Suprapubic skin (tissue), 3 donors: ENCODE measurements at regions not wholly inside any gene's neighbourhood (a gene's known extent, or its start where the extent isn't known, plus 50 kb on each side); places are given as distances from the start of the nearest gene placed in this dataset.

ENCODE experiments used
- CTCF ChIP-seq, 2 donors: fragments of 200-600 bp in 1 of 2; fragments of 450-650 bp in 1 of 2; sonication (generic) in 1 of 2; IDR thresholded peaks; one replicate each; pipeline ENCODE4 v1.5.1; 2016 to 2019; ENCODE audit warnings: antibody characterized with exemption in 2 of 2, mild to moderate bottlenecking in 1 of 2, moderate library complexity in 1 of 2
- EP300 ChIP-seq: sonication (generic); formaldehyde crosslinking; IDR thresholded peaks from one replicate; pipeline ENCODE4 v1.6.1; 2017; ENCODE audit warnings: antibody characterized with exemption
- POLR2A ChIP-seq, 2 donors: fragments of 450-650 bp; IDR thresholded peaks; one replicate each; pipeline ENCODE4 v1.6.1; 2017; ENCODE audit warnings: antibody characterized with exemption in 2 of 2, mild to moderate bottlenecking in 2 of 2, moderate library complexity in 2 of 2

GRCh38 chr1:177435364-177435763 is 264.6 kb downstream of the BRINP2 start:
- TF ChIP-seq EP300 (no peak), POLR2A (IDR thresholded peaks at IDR 0.05) (no peak), CTCF (IDR thresholded peaks at IDR 0.05) (no peak)
